Neural progenitor cell (in vitro differentiated cells): ENCODE measurements at regions not wholly inside any gene's neighbourhood (a gene's known extent, or its start where the extent isn't known, plus 50 kb on each side); places are given as distances from the start of the nearest gene placed in this dataset.

Experiments used
- DNase-seq: peaks from one replicate; pipeline ENCODE4 v3.0.0-alpha.2; 2016; ENCODE audit warnings: low spot score
- H2AFZ ChIP-seq: fragments of 200-600 bp; sonication (generic); replicated peaks from 2 replicates; pipeline ENCODE4 v1.6.1; 2016; ENCODE audit warnings: antibody characterized with exemption
- H3F3A ChIP-seq: fragments of 200-600 bp; sonication (generic); 2 replicates; pipeline ENCODE4 v1.6.1; 2016; ENCODE audit warnings: antibody characterized with exemption, low read depth
- H3K27ac ChIP-seq: fragments of 200-600 bp; sonication (generic); 2 replicates; pipeline ENCODE4 v1.5.1; 2016; ENCODE audit warnings: mild to moderate bottlenecking
- H3K27me3 ChIP-seq: fragments of 200-600 bp; sonication (generic); 2 replicates; pipeline ENCODE4 v1.6.1; 2016; ENCODE audit warnings: mild to moderate bottlenecking, moderate library complexity
- H3K36me3 ChIP-seq: fragments of 200-600 bp; sonication (generic); 2 replicates; pipeline ENCODE4 v1.5.1; 2016
- H3K4me1 ChIP-seq: fragments of 200-600 bp; sonication (generic); 2 replicates; pipeline ENCODE4 v1.6.1; 2016; ENCODE audit warnings: mixed run types
- H3K4me2 ChIP-seq: fragments of 200-600 bp; sonication (generic); 2 replicates; pipeline ENCODE4 v1.6.1; 2016
- H3K4me3 ChIP-seq: fragments of 200-600 bp; sonication (generic); 2 replicates; pipeline ENCODE4 v1.5.1; 2016
- H3K79me2 ChIP-seq: fragments of 200-600 bp; sonication (generic); 2 replicates; pipeline ENCODE4 v1.6.1; 2016; ENCODE audit warnings: low read depth
- H3K9ac ChIP-seq: fragments of 200-600 bp; sonication (generic); 2 replicates; pipeline ENCODE4 v1.6.1; 2016
- H3K9me3 ChIP-seq: fragments of 200-600 bp; sonication (generic); 2 replicates; pipeline ENCODE4 v1.5.1; 2016; ENCODE audit warnings: low read depth
- H4K20me1 ChIP-seq: fragments of 200-600 bp; sonication (generic); 2 replicates; pipeline ENCODE4 v1.6.1; 2016; ENCODE audit warnings: low read depth
- H3K27ac Mint-ChIP-seq: 3 replicates; pipeline ENCODE4 v1.8.0; 2021; ENCODE audit warnings: mixed read lengths
- H3K27me3 Mint-ChIP-seq: 2 replicates; pipeline ENCODE4 v1.8.0; 2022; ENCODE audit warnings: low read depth, mild to moderate bottlenecking, inconsistent platforms, moderate library complexity, mixed read lengths; ENCODE audit not compliant: insufficient read depth
- H3K36me3 Mint-ChIP-seq: 3 replicates; pipeline ENCODE4 v1.8.0; 2021; ENCODE audit warnings: mixed read lengths
- H3K4me1 Mint-ChIP-seq: 3 replicates; pipeline ENCODE4 v1.8.0; 2021; ENCODE audit warnings: mixed read lengths
- H3K4me3 Mint-ChIP-seq: 3 replicates; pipeline ENCODE4 v1.8.0; 2021; ENCODE audit warnings: mild to moderate bottlenecking, moderate library complexity, mixed read lengths
- H3K9me3 Mint-ChIP-seq: 3 replicates; pipeline ENCODE4 v1.8.0; 2020; ENCODE audit warnings: mixed read lengths
- CTCF ChIP-seq: fragments of 200-600 bp; sonication (generic); IDR thresholded peaks from 2 replicates; pipeline ENCODE4 v1.5.1; 2017; ENCODE audit warnings: antibody characterized with exemption, mild to moderate bottlenecking
- EZH2 ChIP-seq: fragments of 200-600 bp; sonication (generic); IDR thresholded peaks from 2 replicates; pipeline ENCODE4 v1.6.1; 2017; ENCODE audit warnings: antibody characterized with exemption, mild to moderate bottlenecking, moderate library complexity
- EZH2phosphoT487 ChIP-seq: fragments of 200-600 bp; sonication (generic); IDR thresholded peaks from 2 replicates; pipeline ENCODE4 v1.6.1; 2017; ENCODE audit warnings: antibody characterized with exemption

DNA sequence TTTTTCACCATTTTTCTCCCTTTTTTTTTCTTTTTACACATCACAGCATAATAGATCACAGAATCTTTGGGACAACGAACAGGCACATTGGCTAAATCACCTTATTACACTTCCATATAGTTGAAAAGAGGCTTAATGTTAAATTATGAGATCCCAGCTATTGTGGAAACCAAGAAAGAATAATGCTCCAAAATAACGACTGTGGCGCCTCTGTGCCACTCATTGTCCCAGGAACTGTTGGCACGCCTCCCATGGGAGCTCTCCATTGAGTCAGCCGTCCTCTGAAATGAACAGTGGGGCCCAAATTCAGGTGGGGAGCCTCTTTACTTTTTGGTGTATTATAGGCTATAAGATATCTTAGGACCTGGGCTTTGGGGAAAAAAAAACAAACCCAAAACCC is 82.2 kb upstream of the NFIB start:
- no peak for DNase-seq
- H3K9ac ChIP-seq, result no peak overlapping the region
- TF ChIP-seq CTCF, result no peak
- TF ChIP-seq EZH2, result no peak
- no peak for TF ChIP-seq EZH2phosphoT487
- H3K4me3 ChIP-seq, result no peak overlapping the region
- no peaks in the 10 kb centered on the region for H3K27me3 ChIP-seq
- peaks cover 14% of the 10 kb centered on the region for H3K9me3 Mint-ChIP-seq
- no peak overlapping the region for H3K27ac Mint-ChIP-seq
- H3K36me3 ChIP-seq, result no peaks in the 10 kb centered on the region
- no peaks in the 10 kb centered on the region for H3K36me3 Mint-ChIP-seq
- H3K4me1 Mint-ChIP-seq, result peaks cover 11% of the 10 kb centered on the region
- H2AFZ ChIP-seq, result no peak overlapping the region
- no peaks in the 10 kb centered on the region for H3K27me3 Mint-ChIP-seq
- peaks cover 3% of the 10 kb centered on the region for H3K4me1 ChIP-seq
- H3F3A ChIP-seq, result no peaks in the 10 kb centered on the region
- H3K27ac ChIP-seq, result no peak overlapping the region
- no peaks in the 10 kb centered on the region for H3K79me2 ChIP-seq
- no peaks in the 10 kb centered on the region for H4K20me1 ChIP-seq
- no peak overlapping the region for H3K4me2 ChIP-seq
- no peaks in the 10 kb centered on the region for H3K9me3 ChIP-seq
- H3K4me3 Mint-ChIP-seq, result no peak overlapping the region

DNA sequence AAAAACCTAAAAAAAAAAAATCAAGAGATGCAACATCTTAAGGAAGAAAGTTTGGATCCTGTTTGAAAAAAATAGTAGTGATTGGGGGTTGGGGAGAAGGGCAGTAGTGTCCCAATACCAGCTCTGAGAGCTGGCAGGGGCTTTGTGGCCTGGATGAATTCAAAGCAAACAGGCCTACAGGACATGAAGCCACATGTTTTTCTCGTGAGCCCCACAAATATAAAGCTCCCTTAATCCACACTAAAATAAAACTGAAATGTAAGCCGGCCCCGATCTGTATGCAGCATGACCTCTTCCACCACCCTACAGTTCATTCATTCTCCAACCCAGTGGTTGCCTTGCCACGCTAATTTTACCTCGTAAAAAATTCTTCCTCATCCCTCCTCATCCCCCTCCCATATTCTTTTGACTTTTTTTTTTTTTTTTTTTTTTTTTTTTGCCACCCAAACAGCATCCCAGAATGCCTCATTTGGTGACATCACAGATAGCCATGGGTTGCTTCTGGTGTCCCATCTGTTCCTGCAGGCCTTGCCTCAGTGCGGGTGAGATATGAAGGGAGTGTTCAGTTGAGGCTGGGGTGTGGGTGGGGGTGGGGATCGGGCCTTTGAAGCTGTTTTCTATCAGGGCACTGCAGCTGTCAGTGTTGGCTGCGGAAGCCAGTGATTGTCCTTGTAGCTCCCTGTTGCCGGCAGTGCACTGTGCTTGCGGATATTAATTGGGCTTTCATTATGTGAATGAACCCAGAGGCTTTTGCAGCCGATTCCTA is 81.6 kb upstream of the NFIB start:
- H3K36me3 ChIP-seq, result no peaks in the 10 kb centered on the region
- no peak overlapping the region for H3K4me3 ChIP-seq
- H3K79me2 ChIP-seq, result no peaks in the 10 kb centered on the region
- H2AFZ ChIP-seq, result no peak overlapping the region
- no peaks in the 10 kb centered on the region for H4K20me1 ChIP-seq
- TF ChIP-seq EZH2 (no peak), CTCF (no peak), EZH2phosphoT487 (no peak)
- Mint-ChIP-seq H3K4me3 (no peak overlapping the region), H3K4me1 (peaks cover 11% of the 10 kb centered on the region), H3K27me3 (no peaks in the 10 kb centered on the region), H3K36me3 (no peaks in the 10 kb centered on the region), H3K27ac (no peak overlapping the region), H3K9me3 (peaks cover 14% of the 10 kb centered on the region)
- no peak for DNase-seq
- H3K27me3 ChIP-seq, result no peaks in the 10 kb centered on the region
- no peak overlapping the region for H3K9ac ChIP-seq
- H3K9me3 ChIP-seq, result no peaks in the 10 kb centered on the region
- H3K27ac ChIP-seq, result no peak overlapping the region
- H3F3A ChIP-seq, result no peaks in the 10 kb centered on the region
- no peaks in the 10 kb centered on the region for H3K4me1 ChIP-seq
- H3K4me2 ChIP-seq, result no peak overlapping the region

- Histone ChIP-seq H3K4me3 (no peak overlapping the region), H3K27me3 (no peaks in the 10 kb centered on the region), H3K9me3 (no peaks in the 10 kb centered on the region), H3K36me3 (no peaks in the 10 kb centered on the region), H3K27ac (no peak overlapping the region), H3K79me2 (no peaks in the 10 kb centered on the region), H2AFZ (no peak overlapping the region), H3K4me1 (no peaks in the 10 kb centered on the region), H3K9ac (no peak overlapping the region), H4K20me1 (no peaks in the 10 kb centered on the region), H3F3A (no peaks in the 10 kb centered on the region), H3K4me2 (no peak overlapping the region)
- H3K4me3 Mint-ChIP-seq, result no peak overlapping the region
- TF ChIP-seq EZH2 (no peak), CTCF (no peak), EZH2phosphoT487 (no peak)
- H3K27me3 Mint-ChIP-seq, result no peaks in the 10 kb centered on the region
- peaks cover 11% of the 10 kb centered on the region for H3K4me1 Mint-ChIP-seq
- H3K9me3 Mint-ChIP-seq, result peaks cover 14% of the 10 kb centered on the region
- no peak for DNase-seq
- H3K36me3 Mint-ChIP-seq, result no peaks in the 10 kb centered on the region
- H3K27ac Mint-ChIP-seq, result no peak overlapping the region
Observed at GRCh38 chr9:14393418-14393817, 79.5 kb upstream of the NFIB start.
